ENCODE measurements at regions not wholly inside any gene's neighbourhood (a gene's known extent, or its start where the extent isn't known, plus 50 kb on each side); places are given as distances from the start of the nearest gene placed in this dataset.
"Not testable (repeated sequence)": the region's sequence is repeated elsewhere in the genome, so short reads cannot be mapped to it uniquely, and the experiment has no call there.

- no peak for DNase-seq
Observed at GRCh38 chr13:78060966-78061365, 142.3 kb upstream of the EDNRB start.

GRCh38 chr13:78056865-78057264, 138.2 kb upstream of the EDNRB start:
- peak; percentile 51 for DNase-seq

- DNase-seq = no peak
Observed at GRCh38 chr13:78054157-78054556, 135.5 kb upstream of the EDNRB start.

- no peak for DNase-seq
Observed at GRCh38 chr13:78047151-78047550, 128.5 kb upstream of the EDNRB start.

GRCh38 chr13:78046331-78046730, 127.7 kb upstream of the EDNRB start:
- DNase-seq = no peak

- no peak for DNase-seq
Observed at GRCh38 chr13:78045916-78046315, 127.3 kb upstream of the EDNRB start.

GRCh38 chr13:78041366-78041765, 122.7 kb upstream of the EDNRB start:
- not testable (repeated sequence) for DNase-seq

GRCh38 chr13:78040205-78040830, 121.7 kb upstream of the EDNRB start:
- DNase-seq = no peak

GRCh38 chr13:78036841-78037240, 118.2 kb upstream of the EDNRB start:
- no peak for DNase-seq

GRCh38 chr13:78035500-78035899, 116.9 kb upstream of the EDNRB start:
- no peak for DNase-seq

GRCh38 chr13:78033509-78033908, 114.9 kb upstream of the EDNRB start:
- DNase-seq = no peak

GRCh38 chr13:78032132-78032531, 113.5 kb upstream of the EDNRB start:
- no peak for DNase-seq

GRCh38 chr13:78030341-78030896, 111.8 kb upstream of the EDNRB start:
- DNase-seq = no peak

- no peak for DNase-seq
Observed at GRCh38 chr13:78029901-78030300, 111.3 kb upstream of the EDNRB start.

- DNase-seq = no peak
Observed at GRCh38 chr13:78028960-78029359, 110.3 kb upstream of the EDNRB start.

- DNase-seq = no peak
Observed at GRCh38 chr13:78024996-78025395, 106.4 kb upstream of the EDNRB start.

GRCh38 chr13:78022164-78022877, 103.7 kb upstream of the EDNRB start:
- peak; percentile 73 for DNase-seq

- no peak for DNase-seq
Observed at GRCh38 chr13:78020861-78021260, 102.2 kb upstream of the EDNRB start.

GRCh38 chr13:78015782-78016181, 97.2 kb upstream of the EDNRB start:
- DNase-seq = peak; percentile 61

GRCh38 chr13:78012046-78012445, 93.4 kb upstream of the EDNRB start:
- no peak for DNase-seq

- DNase-seq = no peak
Observed at GRCh38 chr13:78004821-78005220, 86.2 kb upstream of the EDNRB start.

GRCh38 chr13:77999746-78000145, 81.1 kb upstream of the EDNRB start:
- DNase-seq = no peak

- no peak for DNase-seq
Observed at GRCh38 chr13:77994166-77994565, 75.5 kb upstream of the EDNRB start.

- DNase-seq = no peak
Observed at GRCh38 chr13:77991003-77991402, 72.4 kb upstream of the EDNRB start.

GRCh38 chr13:77989281-77989680, 70.7 kb upstream of the EDNRB start:
- no peak for DNase-seq

Data from OCI-M1 (cell line).